ENCODE measurements at regions not wholly inside any gene's neighbourhood (a gene's known extent, or its start where the extent isn't known, plus 50 kb on each side); places are given as distances from the start of the nearest gene placed in this dataset.

- TF ChIP-seq CTCF (IDR thresholded peaks at IDR 0.05; ENCODE audit: low read length): no peak
- TF ChIP-seq EZH2 (IDR thresholded peaks at IDR 0.05; ENCODE audit: borderline replicate concordance, low read length): no peak
Measured at GRCh38 chr6:48597951-48598350, 487.0 kb upstream of the PTCHD4 start.

Measured in OCI-LY1 (cell line).